ENCODE measurements at regions not wholly inside any gene's neighbourhood (a gene's known extent, or its start where the extent isn't known, plus 50 kb on each side); places are given as distances from the start of the nearest gene placed in this dataset.

GRCh38 chr10:107425931-107426553 lies 261.5 kb upstream of the SORCS1 start:
- ChIA-PET RAD21 (ENCODE audit: low non-redundant PET in 1 of 2, low total read pairs in 2 of 2, uncharacterized antibody in 2 of 2, unreplicated experiment in 2 of 2) (no interaction called here), POLR2A (no interaction called here), CTCF (no interaction called here)
- Histone ChIP-seq H4K20me1 (ENCODE audit: insufficient read depth) (no peaks in the 10 kb centered on the region), H3K27me3 (ENCODE audit: insufficient read depth, low read length) (no peaks in the 10 kb centered on the region), H3K9me3 (ENCODE audit: control insufficient read depth in 1 of 2, insufficient read depth in 1 of 2, low read depth in 1 of 2, low read length in 2 of 2) (peaks cover 23 to 44% of the 10 kb centered on the region in 2 experiments; a peak in 2 of 4 replicates), H3K4me1 (ENCODE audit: control insufficient read depth in 1 of 2, insufficient read depth in 2 of 2, low read length in 2 of 2) (no peaks in the 10 kb centered on the region), H3K4me3 (replicated peaks in 1 of 2; ENCODE audit: low read depth in 1 of 2, low read length in 2 of 2) (no peak overlapping the region), H3K4me2 (ENCODE audit: low read length) (no peak overlapping the region), H2AFZ (ENCODE audit: low read depth, low read length, poor library complexity, severe bottlenecking) (no peak overlapping the region), H3K36me3 (ENCODE audit: control insufficient read depth in 1 of 2, insufficient read depth in 2 of 2, low read length in 2 of 2) (no peaks in the 10 kb centered on the region), H3K27ac (ENCODE audit: low read depth, low read length) (no peak overlapping the region), H3K79me2 (ENCODE audit: insufficient read depth, low read length) (no peaks in the 10 kb centered on the region), H3K9ac (ENCODE audit: low read length) (no peak overlapping the region), H3K9me2 (ENCODE audit: insufficient read depth) (no peaks in the 10 kb centered on the region)
- intact Hi-C loops (cut with micrococcal nuclease), result no loop called here
- ATAC-seq, result no peak
- TF ChIP-seq JUND (IDR thresholded peaks at IDR 0.05), result no peak
- no peak for TF ChIP-seq POLR2A (IDR thresholded peaks at IDR 0.05; ENCODE audit: borderline replicate concordance, extremely low read depth, insufficient read depth, insufficient read length)
- no peak for TF ChIP-seq EZH2 (IDR thresholded peaks at IDR 0.05)
- no peak for TF ChIP-seq FOSL1 (IDR thresholded peaks at IDR 0.05; ENCODE audit: low read depth)
- TF ChIP-seq TCF7L2 (IDR thresholded peaks at IDR 0.05; ENCODE audit: borderline replicate concordance, extremely low read depth, insufficient read depth, insufficient read length), result no peak
- TF ChIP-seq EGR1 (IDR thresholded peaks at IDR 0.05; ENCODE audit: low read depth), result no peak
- TF ChIP-seq CBX3 (IDR thresholded peaks at IDR 0.05; ENCODE audit: low read depth), result no peak
- TF ChIP-seq, protein P1, sequence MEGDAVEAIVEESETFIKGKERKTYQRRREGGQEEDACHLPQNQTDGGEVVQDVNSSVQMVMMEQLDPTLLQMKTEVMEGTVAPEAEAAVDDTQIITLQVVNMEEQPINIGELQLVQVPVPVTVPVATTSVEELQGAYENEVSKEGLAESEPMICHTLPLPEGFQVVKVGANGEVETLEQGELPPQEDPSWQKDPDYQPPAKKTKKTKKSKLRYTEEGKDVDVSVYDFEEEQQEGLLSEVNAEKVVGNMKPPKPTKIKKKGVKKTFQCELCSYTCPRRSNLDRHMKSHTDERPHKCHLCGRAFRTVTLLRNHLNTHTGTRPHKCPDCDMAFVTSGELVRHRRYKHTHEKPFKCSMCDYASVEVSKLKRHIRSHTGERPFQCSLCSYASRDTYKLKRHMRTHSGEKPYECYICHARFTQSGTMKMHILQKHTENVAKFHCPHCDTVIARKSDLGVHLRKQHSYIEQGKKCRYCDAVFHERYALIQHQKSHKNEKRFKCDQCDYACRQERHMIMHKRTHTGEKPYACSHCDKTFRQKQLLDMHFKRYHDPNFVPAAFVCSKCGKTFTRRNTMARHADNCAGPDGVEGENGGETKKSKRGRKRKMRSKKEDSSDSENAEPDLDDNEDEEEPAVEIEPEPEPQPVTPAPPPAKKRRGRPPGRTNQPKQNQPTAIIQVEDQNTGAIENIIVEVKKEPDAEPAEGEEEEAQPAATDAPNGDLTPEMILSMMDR (IDR thresholded peaks at IDR 0.05 in 2 of 3, conservative IDR thresholded peaks at IDR 0.05 in 1 of 3; ENCODE audit: borderline replicate concordance in 1 of 3, insufficient read depth in 1 of 3, low read depth in 2 of 3, low read length in 2 of 3), result no peak
- TF ChIP-seq SRF (IDR thresholded peaks at IDR 0.05; ENCODE audit: low read depth), result no peak
- no peak for TF ChIP-seq ATF3 (IDR thresholded peaks at IDR 0.05)
- TF ChIP-seq REST (IDR thresholded peaks at IDR 0.05; ENCODE audit: low read depth), result no peak
- no peak for DNase-seq (ENCODE audit: low read depth, low spot score)
- BruUV-seq (replicated peaks), result no TSS peak

Data from HCT116 (cell line).